ENCODE measurements at regions not wholly inside any gene's neighbourhood (a gene's known extent, or its start where the extent isn't known, plus 50 kb on each side); places are given as distances from the start of the nearest gene placed in this dataset.

GRCh38 chr2:41949883-41950665 is 97.7 kb upstream of the PKDCC start:
- Histone ChIP-seq H3K9me3 (no peaks in the 10 kb centered on the region), H3K36me3 (ENCODE audit: low read depth) (no peaks in the 10 kb centered on the region), H3K4me3 (no peak overlapping the region), H3K4me1 (ENCODE audit: low read depth) (no peaks in the 10 kb centered on the region)
- no peak for TF ChIP-seq CTCF (IDR thresholded peaks at IDR 0.05)
- ATAC-seq (no peak), DNase-seq (no peak)
- intact Hi-C loops (cut with DNase I, micrococcal nuclease) = no loop called here

- Histone ChIP-seq H3K4me3 (no peak overlapping the region), H3K4me1 (ENCODE audit: low read depth) (no peaks in the 10 kb centered on the region), H3K36me3 (ENCODE audit: low read depth) (no peaks in the 10 kb centered on the region), H3K9me3 (no peaks in the 10 kb centered on the region)
- TF ChIP-seq CTCF (IDR thresholded peaks at IDR 0.05) = no peak
- ATAC-seq (no peak), DNase-seq (no peak)
- intact Hi-C loops (cut with DNase I, micrococcal nuclease) = no loop called here
Observed at GRCh38 chr2:41950666-41950960, 97.2 kb upstream of the PKDCC start.

GRCh38 chr2:41954304-41955291 is 93.2 kb upstream of the PKDCC start:
- intact Hi-C loops (cut with DNase I, micrococcal nuclease) = no loop called here
- DNase-seq = no peak
- Histone ChIP-seq H3K4me3 (no peak overlapping the region), H3K4me1 (ENCODE audit: low read depth) (no peaks in the 10 kb centered on the region), H3K9me3 (no peaks in the 10 kb centered on the region), H3K36me3 (ENCODE audit: low read depth) (no peaks in the 10 kb centered on the region)
- ATAC-seq = peak; percentile 34
- TF ChIP-seq CTCF (IDR thresholded peaks at IDR 0.05) = no peak

GRCh38 chr2:41955316-41956043 is 92.3 kb upstream of the PKDCC start:
- ATAC-seq (no peak), DNase-seq (no peak)
- no peaks in the 10 kb centered on the region for H3K4me1 ChIP-seq (ENCODE audit: low read depth)
- no peak overlapping the region for H3K4me3 ChIP-seq
- H3K9me3 ChIP-seq = no peaks in the 10 kb centered on the region
- H3K36me3 ChIP-seq (ENCODE audit: low read depth) = no peaks in the 10 kb centered on the region
- no peak for TF ChIP-seq CTCF (IDR thresholded peaks at IDR 0.05)
- intact Hi-C loops (cut with DNase I, micrococcal nuclease) = no loop called here

GRCh38 chr2:41957431-41957830 is 90.4 kb upstream of the PKDCC start:
- Histone ChIP-seq H3K4me3 (no peak overlapping the region), H3K36me3 (ENCODE audit: low read depth) (no peaks in the 10 kb centered on the region), H3K9me3 (no peaks in the 10 kb centered on the region), H3K4me1 (ENCODE audit: low read depth) (no peaks in the 10 kb centered on the region)
- no peak for TF ChIP-seq CTCF (IDR thresholded peaks at IDR 0.05)
- no peak for DNase-seq
- ATAC-seq = no peak
- intact Hi-C loops (cut with DNase I, micrococcal nuclease) = no loop called here
